RCC 7860 (cell line): ENCODE measurements at regions not wholly inside any gene's neighbourhood (a gene's known extent, or its start where the extent isn't known, plus 50 kb on each side); places are given as distances from the start of the nearest gene placed in this dataset.
"Not testable (repeated sequence)": the region's sequence is repeated elsewhere in the genome, so short reads cannot be mapped to it uniquely, and the experiment has no call there.

ENCODE experiments used
- DNase-seq: peaks from one replicate; pipeline ENCODE4 v3.0.0-alpha.2; 2015; ENCODE audit warnings: low spot score
- FAIRE-seq: peaks from 2 replicates; lab custom pipeline; 2012; peaks lifted over from hg19 to GRCh38; lab: Jason Lieb, UNC

DNA sequence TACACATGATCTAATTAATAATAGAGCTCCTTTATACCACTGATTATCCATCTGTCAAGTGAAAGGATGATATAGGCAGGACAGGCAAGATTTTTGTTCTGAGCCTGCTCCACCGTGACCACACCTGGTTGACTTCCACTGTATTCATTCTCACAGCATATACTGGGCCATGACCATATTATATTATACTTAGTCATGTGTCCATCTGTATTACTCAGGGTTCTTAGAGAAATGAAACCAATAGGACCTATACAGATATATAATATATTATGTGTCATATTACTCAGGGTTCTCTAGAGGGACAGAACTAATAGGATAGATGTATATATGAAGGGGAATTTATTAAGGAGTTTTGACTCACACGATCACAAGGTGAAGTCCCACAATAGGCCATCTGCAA is 675.1 kb downstream of the GRXCR1 start:
- no peak for FAIRE-seq
- DNase-seq: no peak

DNA sequence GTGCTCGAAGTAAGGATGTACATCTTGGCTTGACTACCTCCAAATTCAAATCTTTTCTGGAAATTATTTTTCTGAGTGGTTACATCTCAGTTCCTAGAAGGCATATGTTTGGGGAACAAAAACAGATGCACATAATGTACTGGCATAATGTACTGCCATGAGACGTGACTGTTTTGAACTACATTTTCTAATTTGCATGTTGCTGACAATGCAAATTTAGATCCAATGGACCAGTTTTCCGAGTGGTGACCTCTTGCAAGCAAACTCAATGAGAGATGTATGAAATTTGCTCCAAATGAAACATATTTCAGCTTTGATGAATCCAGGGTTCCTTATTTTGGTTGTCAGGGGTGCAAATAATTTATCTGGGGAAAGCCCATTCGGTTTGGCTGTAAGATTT is 694.3 kb downstream of the GRXCR1 start:
- FAIRE-seq (no peak), DNase-seq (no peak)

DNA sequence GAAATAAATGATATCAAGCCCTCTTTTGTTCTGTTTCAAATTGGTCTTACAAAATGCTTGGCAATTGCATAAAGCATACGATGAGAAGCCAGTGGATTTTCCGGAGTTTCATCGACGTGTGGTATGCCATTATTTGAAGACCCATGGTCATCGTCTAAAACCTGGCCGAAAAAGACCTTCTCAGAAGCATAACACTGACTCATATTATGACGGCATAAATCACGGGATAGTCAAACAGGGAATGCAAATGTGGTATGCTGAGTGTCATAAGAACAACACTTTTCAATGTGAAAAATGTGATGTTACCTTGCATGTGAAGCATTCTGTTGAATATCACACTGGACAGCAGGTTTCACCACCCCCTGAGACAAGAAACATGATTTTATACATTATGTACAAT is 695.2 kb downstream of the GRXCR1 start:
- FAIRE-seq (no peak), DNase-seq (no peak)

DNA sequence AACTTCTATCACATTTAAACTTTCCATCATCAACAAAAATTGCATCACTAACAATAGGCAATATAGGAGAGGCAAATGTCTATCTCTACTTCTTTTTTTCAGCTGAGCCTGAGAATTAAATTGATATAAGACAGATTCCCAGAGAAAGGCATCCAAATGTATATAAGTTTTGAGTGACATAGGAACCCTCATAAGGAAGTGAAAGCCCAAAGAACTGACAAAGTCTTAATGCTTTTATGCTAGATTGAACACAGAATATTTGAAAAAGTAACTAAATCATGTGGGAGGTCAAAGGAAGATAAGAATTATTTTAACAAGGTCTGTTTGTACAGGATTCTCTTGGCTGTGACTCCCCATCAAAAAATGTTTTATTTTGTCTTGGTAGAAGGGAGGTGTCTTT is 714.9 kb downstream of the GRXCR1 start:
- DNase-seq (no peak), FAIRE-seq (no peak)

DNA sequence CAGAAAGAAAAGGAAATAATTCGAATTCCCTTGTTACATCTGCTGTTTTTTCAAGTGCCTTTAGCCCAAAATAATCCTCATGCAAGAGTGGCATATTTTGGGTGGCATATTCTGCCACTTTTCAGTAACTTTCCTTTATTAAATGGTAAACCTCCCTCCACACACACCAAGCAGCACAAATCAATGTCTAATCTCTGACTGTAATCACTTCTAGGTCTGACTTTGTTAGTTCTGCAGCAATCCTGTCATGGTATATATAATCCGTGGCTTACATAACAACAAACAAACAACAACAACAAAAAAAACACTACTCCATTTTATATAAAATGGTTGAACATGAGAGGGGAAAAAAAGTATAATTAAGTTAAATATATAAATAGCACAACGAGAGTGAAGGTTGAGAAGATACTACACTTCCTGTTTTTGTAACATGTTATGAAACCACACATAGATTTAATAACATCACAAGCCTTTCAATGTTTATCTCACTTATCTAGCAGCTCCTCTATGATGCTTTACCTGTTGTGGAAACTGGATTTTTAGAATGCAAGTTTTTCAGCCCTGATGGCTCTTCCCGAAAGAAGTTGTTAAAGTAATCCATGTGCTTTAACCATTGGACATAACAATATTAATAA is 715.4 kb downstream of the GRXCR1 start:
- no peak for FAIRE-seq
- no peak for DNase-seq

DNA sequence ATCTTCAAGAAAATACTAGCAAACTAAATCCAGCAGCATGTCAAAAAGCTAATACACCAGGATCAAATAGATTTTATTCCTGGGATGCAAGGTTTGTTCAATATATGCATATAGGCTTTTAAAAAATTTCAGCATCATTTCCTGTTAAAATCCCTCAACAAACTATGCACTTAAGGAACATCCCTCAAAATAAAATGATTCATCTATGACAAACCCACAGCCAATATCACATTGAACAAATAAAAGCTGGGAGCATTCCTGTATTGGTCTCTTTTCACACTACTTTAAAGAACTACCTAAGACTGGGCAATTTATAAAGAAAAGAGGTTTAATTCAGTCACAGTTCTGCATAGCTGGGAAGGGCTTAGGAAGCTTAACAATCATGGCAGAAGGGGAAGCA is 726.7 kb downstream of the GRXCR1 start:
- FAIRE-seq: no peak
- DNase-seq: no peak

DNA sequence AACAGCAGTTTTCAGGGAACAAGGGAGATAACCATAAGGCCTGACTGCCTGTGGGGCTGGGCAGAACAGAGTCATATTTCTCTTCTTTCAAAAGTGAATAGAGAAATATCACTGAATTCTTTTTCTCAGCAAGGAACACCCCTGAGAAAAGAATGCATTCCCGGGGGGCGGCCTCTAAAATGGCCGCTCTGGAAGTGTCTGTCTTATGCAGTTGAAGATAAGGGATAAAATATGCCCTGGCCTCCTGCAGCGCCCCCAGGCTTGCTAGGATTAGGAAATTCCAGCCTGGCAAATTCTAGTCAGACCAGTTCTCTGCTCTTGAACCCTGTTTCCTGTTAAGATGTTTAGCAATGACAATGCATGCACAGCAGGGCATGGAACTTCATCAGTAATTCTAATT is 745.4 kb downstream of the GRXCR1 start:
- not testable (repeated sequence) for DNase-seq, FAIRE-seq

DNA sequence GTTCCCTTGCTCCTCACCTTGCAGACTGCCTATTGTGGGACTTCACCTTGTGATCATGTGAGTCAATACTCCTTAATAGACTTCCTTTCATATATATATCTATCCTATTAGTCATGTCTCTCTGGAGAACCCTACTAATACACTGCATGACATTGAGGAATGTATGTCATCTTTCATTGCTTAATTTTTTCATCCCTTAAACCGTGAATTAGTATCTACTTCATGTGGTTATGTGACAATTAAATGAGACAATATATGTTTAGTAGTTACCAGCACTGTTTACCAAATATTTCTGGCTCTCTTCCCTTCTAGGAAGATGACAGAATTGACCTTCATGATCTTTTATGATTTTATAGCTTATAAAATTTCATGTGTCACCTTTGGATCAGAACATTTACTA is 759.5 kb downstream of the GRXCR1 start:
- FAIRE-seq (no peak), DNase-seq (no peak)

DNA sequence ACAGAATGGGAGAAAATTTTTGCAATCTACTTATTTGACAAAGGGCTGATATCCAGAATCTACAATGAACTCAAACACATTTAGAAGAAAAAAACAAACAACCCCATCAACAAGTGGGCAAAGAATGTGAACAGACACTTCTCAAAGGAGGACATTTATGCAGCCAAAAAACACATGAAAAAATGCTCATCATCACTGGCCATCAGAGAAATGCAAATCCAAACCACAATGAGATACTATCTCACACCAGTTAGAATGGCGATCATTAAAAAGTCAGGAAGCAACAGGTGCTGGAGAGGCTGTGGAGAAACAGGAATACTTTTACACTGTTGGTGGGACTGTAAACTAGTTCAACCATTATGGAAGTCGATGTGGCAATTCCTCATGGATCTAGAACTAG is 767.0 kb downstream of the GRXCR1 start:
- FAIRE-seq: not testable (repeated sequence)

DNA sequence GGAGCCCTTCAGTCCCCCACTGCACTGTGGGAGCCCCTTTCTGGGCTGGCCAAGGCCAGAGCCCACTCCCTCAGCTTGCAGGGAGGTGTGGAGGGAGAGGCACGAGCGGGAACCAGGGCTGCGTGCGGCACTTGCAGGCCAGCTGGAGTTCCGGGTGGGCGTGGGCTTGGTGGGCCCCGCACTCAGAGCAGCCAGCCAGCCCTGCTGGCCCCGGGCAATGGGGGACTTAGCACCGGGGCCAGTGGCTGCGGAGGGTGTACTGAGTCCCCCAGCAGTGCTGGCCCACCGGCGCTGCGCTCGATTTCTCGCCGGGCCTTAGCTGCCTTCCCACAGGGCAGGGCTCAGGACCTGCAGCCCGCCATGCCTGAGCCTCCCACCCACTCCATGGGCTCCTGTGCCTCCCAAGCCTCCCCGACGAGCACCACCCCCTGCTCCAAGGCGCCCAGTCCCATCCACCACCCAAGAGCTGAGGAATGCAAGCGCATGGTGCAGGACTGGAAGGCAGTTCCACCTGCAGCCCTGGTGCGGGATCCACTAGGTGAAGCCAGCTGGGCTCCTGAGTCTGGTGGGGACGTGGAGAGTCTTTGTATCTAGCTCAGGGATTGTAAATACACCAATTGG is 776.2 kb downstream of the KCTD8 start:
- DNase-seq, FAIRE-seq: not testable (repeated sequence)

More for the DNA sequence above, 767.0 kb downstream of the GRXCR1 start:
- DNase-seq: not testable (repeated sequence)

DNA sequence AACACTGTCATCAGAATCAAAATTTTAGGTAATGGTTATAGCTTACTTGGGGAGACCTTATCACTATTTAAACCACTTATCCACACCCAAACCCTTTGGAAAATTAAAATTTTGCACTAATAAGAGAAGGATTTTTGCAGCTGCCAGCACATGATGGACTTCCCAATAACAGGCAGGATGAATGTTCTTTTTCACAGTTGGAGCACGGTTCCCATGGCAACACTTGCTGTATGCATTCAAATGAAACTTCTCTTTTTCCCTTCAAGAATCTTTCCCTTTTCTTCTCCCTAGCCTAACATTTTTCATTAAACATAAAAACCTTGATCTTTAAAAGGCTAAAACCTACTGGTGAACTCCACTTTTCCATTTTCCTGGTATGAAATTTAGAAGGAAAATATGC is 768.2 kb downstream of the KCTD8 start:
- DNase-seq (no peak), FAIRE-seq (no peak)

DNA sequence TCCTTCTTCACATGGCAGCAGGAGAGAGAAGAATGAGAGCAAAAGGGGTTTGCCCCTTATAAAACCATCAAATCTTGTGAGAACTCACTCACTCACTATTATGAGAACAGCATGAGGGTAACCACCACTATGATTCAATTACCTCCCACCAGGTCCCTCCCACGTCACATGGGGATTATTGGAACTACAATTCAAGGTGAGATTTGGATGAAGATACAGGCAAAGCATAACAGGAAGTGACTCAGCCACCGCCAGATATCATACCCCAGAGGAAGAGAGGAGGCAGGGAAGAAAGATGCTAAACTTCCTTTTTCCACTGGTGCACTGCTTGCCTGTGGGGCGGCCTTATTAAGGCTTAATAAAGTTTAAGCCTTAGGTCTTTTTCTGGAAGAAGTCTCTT is 766.1 kb downstream of the KCTD8 start:
- FAIRE-seq (no peak), DNase-seq (no peak)

DNA sequence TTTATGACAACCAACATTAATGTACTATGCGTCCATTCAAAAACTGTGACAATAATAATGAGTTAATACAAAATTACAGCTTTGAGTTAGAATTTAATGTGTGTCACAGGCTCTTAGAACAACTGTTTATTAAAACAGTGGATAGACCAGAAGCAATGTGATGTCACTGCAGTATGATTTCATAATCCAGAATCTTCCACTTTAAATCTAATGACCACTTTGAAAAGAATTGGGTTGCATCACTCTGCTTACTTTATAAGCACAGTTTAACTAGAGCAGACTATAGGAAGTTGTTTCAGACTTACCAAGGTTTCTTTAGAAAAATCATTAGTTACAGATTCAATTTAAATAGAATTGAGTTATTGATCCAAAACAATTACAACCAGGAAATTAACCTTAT is 758.5 kb downstream of the KCTD8 start:
- DNase-seq (no peak), FAIRE-seq (no peak)

DNA sequence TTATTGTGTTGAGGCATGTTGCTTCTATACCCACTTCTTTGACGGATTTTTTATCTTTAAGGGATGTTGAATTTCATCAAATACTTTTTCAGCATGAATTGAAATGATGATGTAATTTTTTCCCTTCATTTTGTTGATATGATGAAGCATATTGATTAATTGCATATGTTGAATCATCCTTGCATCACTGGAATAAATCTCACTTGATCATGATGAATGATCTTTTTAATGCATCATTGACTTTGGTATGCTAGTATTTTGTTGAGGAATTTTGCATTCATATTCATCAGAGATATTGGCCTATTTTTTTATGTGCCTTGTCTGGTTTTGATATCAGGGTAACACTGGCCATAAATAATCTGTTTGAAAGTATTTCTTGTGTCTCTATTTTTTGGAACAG is 754.7 kb downstream of the KCTD8 start:
- DNase-seq (no peak), FAIRE-seq (no peak)

DNA sequence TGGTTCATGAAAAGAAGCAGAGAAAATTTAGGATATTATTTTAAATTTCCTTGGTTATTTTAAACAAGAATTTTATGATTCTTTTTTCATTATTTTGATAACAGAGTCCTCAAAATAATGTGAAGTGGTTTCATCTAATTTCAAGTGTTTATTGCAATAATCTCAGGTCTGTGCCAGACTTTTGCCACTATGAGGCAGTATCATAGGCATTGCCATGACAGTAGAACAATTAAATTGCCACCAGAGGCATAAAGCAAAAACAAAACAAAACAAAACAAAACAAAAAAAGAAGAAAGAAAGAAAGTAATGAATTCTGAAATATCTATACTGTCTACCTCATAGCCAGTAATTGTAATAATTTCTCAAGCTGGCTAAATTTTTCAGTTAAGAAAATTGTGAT is 739.2 kb downstream of the KCTD8 start:
- DNase-seq: no peak
- FAIRE-seq: no peak

DNA sequence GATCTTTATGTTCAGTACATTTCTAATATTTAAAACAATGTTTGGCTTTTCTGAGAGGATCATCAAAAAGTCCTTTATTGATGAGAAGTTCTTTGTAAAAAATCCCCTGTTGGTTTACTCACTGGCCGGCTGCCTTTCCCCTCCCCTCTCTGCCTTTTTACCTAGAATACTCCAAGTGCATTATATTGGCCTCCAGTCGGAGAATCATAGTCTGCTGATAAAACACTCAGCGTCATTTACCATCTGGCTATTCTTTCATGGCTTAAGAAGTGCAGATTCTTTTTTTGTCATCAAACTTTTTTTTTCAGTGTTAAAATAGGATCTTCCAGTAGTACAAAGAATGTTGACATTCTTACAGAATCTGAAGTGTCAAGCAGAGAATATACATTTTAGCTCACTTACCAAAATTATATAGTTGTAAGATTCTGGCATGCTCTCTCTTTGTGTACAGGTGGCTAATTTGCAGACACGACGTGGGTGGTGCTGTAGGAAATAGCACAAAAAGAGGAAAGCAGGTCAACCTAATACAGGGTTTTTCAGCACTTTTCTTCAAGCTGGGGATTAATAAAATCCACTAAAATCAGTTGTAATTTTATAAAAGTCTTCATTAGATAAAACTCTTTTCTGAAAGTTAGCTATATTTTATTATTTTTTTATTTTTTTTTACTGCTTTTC is 731.8 kb downstream of the KCTD8 start:
- DNase-seq (no peak), FAIRE-seq (no peak)

DNA sequence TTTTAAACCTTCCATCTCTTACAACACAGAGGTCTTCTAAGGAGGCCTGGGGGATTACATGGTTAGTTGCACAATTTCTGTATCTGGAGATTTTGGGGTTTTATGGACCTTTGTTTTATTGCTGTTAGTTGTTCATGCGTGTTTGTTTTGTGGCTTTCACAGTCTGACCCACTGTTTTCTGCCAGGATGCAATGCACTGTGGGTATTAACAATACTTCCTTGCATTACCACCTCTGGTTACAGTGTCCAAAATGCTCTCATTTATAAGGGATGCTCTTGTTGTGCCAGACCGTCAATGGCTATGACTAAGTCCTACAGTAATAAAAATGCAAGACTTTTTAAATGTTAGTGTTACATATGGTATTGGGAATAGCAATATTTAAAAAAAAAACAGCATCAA is 730.2 kb downstream of the KCTD8 start:
- FAIRE-seq (no peak), DNase-seq (no peak)

DNA sequence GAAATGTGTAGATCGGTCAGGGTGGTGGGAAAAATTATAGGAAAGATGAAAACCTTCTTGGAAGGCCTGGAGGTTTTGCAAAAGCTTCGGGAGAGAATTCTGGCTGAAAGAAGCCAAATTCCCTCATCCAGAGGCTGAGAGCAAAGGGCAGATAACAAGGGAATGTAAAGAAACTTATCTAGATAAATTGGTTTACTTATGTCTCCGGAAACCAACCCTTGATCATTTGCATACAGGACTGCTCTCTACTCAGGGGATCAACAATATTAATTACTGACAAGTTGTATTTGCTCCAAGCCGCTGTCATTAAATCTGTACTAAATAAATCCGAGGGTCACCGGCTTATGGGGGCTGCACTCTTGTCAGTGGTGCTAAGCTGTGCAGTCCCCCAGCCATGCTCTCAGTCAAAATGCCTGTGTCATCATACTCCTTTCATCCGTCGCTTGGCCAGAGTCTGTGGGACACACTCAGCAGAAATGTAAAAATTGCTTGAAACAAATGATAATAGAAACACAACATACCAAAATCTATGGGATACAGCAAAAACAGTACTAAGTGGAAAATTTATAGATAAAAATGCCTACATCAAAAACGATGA is 715.7 kb downstream of the KCTD8 start:
- no peak for FAIRE-seq

DNA sequence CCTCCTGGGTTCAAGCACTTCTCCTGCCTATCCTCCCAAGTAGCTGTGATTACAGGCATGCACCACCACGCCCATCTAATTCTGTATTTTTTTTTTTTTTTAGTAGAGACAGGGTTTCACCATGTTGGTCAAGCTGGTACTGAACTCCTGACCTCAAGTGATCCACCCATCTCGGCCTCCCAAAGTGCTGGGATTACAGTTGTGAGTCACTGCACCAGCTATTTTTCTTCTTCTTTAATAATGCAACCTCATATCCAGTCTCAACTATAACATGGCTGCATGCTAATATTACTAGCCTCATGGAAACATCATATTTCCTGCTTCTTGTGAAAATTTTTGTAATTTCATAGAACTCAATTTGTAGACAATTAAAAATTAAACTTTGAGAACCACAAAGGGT is 706.5 kb downstream of the KCTD8 start:
- no peak for DNase-seq
- no peak for FAIRE-seq

More for the DNA sequence above, 715.7 kb downstream of the KCTD8 start:
- DNase-seq: no peak

DNA sequence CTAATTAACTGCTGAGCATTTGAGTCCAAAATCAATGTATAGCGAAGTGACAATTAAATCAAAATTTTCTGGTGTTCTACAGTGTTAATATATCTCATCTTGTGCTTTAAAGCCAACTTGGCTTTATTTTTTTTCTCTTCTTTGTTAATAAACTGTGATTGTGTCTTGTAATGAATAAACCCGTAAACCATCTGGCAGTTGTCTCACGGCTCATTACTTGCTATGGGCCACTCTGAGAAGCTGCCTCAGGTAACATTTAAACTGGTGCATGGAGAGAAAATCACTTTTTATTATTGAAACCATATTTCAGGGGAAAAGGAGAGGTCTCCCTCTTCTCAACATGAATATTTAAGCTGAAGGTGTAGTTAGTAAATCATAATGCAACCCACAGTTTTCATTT is 694.0 kb downstream of the KCTD8 start:
- FAIRE-seq (no peak), DNase-seq (no peak)

DNA sequence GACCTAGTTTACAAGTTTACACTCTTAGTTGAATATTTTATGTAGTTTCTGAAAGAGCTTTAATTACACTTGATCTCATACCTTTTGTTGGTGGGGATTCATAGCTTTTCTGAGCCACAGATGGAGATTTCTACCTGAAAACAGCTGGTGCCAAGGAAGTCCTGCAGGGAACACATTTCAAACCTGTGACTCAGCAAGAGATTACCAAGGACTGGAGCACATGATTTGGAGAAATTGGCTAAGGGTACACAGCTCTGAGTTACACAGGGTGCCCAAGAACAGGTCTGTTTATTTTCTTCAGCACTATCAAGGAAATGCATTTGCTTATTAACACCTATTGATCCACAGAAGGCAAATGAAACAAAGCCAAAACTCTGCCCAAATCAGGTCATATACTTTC is 691.5 kb downstream of the KCTD8 start:
- no peak for FAIRE-seq
- DNase-seq: no peak

DNA sequence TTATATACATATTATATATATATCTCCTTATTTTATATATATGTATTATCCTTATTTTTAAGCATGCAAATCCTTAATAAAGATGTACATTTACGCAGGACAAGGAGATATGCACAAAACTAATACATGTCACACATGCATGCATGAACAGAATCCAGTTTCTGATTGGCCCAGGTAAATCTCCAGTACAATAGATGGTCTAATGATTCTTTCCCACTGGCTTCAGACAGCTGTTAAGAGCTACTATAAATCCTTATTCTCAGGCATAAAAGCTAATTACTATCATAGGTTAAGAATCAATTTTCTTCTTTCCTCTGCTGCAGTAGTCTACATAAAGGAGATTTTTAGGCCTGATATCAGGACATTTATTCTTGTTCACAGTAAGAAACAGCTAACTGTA is 689.8 kb downstream of the KCTD8 start:
- DNase-seq (no peak), FAIRE-seq (no peak)
